ENCODE measurements at regions not wholly inside any gene's neighbourhood (a gene's known extent, or its start where the extent isn't known, plus 50 kb on each side); places are given as distances from the start of the nearest gene placed in this dataset.

- Histone ChIP-seq H4K91ac (ENCODE audit: low read depth, low read length, poor library complexity) (no peak overlapping the region), H2BK120ac (ENCODE audit: low read depth, low read length) (no peak overlapping the region), H2AK5ac (ENCODE audit: low read depth, low read length) (no peak overlapping the region), H3K14ac (ENCODE audit: low read length) (no peak overlapping the region), H3K4me2 (ENCODE audit: insufficient read depth, low read length, poor library complexity, severe bottlenecking) (no peak overlapping the region), H2AFZ (ENCODE audit: low read length) (peak overlapping the region; percentile 3), H3K9ac (ENCODE audit: low read depth, low read length, poor library complexity) (no peak overlapping the region), H2BK5ac (ENCODE audit: low read length) (no peak overlapping the region), H3K79me1 (ENCODE audit: low read depth, low read length) (no peaks in the 10 kb centered on the region), H3K27ac (replicated peaks; ENCODE audit: low read length) (no peak overlapping the region), H3K18ac (ENCODE audit: low read length) (no peak overlapping the region), H3K36me3 (replicated peaks in 1 of 2; ENCODE audit: control insufficient read depth in 2 of 2, insufficient read depth in 2 of 2, low read length in 2 of 2) (no peaks in the 10 kb centered on the region), H3K4me3 (ENCODE audit: low read length in 2 of 2) (no peak overlapping the region), H3K9me3 (replicated peaks in 1 of 2; ENCODE audit: control insufficient read depth in 2 of 2, insufficient read depth in 1 of 2, low read depth in 1 of 2, low read length in 2 of 2) (no peaks in the 10 kb centered on the region), H3K4ac (ENCODE audit: low read length) (no peak overlapping the region), H4K8ac (ENCODE audit: low read depth, low read length) (no peak overlapping the region), H3K23ac (ENCODE audit: low read depth, low read length, poor library complexity) (no peak overlapping the region), H3K4me1 (ENCODE audit: control insufficient read depth in 2 of 2, insufficient read depth in 1 of 2, low read depth in 1 of 2, low read length in 2 of 2) (peaks cover 6 to 13% of the 10 kb centered on the region in 2 donors), H3K27me3 (ENCODE audit: control insufficient read depth in 3 of 3, insufficient read depth in 3 of 3, low read depth in 1 of 3, low read length in 3 of 3) (no peaks in the 10 kb centered on the region), H2BK15ac (ENCODE audit: low read length) (no peak overlapping the region), H2BK12ac (ENCODE audit: low read length) (no peak overlapping the region)
- DNase-seq (ENCODE audit: low spot score): no peak
- WGBS, 2 donors (ENCODE audit: extremely low coverage in 2 of 2, insufficient read length in 2 of 2, insufficient replicate concordance in 1 of 2): no CpG with 5 or more reads among the region's 4 CpGs
These were observed 121.7 kb upstream of the TACR1 start for GRCh38 chr2:75320898-75321598.

- Histone ChIP-seq H3K9me3 (replicated peaks in 1 of 2; ENCODE audit: control insufficient read depth in 2 of 2, insufficient read depth in 1 of 2, low read depth in 1 of 2, low read length in 2 of 2) (no peaks in the 10 kb centered on the region), H3K18ac (ENCODE audit: low read length) (no peak overlapping the region), H3K27ac (replicated peaks; ENCODE audit: low read length) (no peak overlapping the region), H2AK5ac (ENCODE audit: low read depth, low read length) (no peak overlapping the region), H4K91ac (ENCODE audit: low read depth, low read length, poor library complexity) (no peak overlapping the region), H2AFZ (ENCODE audit: low read length) (no peak overlapping the region), H2BK120ac (ENCODE audit: low read depth, low read length) (no peak overlapping the region), H3K36me3 (replicated peaks in 1 of 2; ENCODE audit: control insufficient read depth in 2 of 2, insufficient read depth in 2 of 2, low read length in 2 of 2) (no peaks in the 10 kb centered on the region), H3K4ac (ENCODE audit: low read length) (no peak overlapping the region), H2BK12ac (ENCODE audit: low read length) (no peak overlapping the region), H3K9ac (ENCODE audit: low read depth, low read length, poor library complexity) (no peak overlapping the region), H3K14ac (ENCODE audit: low read length) (no peak overlapping the region), H3K4me3 (ENCODE audit: low read length in 2 of 2) (no peak overlapping the region), H2BK15ac (ENCODE audit: low read length) (no peak overlapping the region), H3K79me1 (ENCODE audit: low read depth, low read length) (no peaks in the 10 kb centered on the region), H3K4me1 (ENCODE audit: control insufficient read depth in 2 of 2, insufficient read depth in 1 of 2, low read depth in 1 of 2, low read length in 2 of 2) (peaks cover 6 to 10% of the 10 kb centered on the region in 2 donors), H4K8ac (ENCODE audit: low read depth, low read length) (no peak overlapping the region), H2BK5ac (ENCODE audit: low read length) (no peak overlapping the region), H3K27me3 (ENCODE audit: control insufficient read depth in 3 of 3, insufficient read depth in 3 of 3, low read depth in 1 of 3, low read length in 3 of 3) (no peaks in the 10 kb centered on the region), H3K4me2 (ENCODE audit: insufficient read depth, low read length, poor library complexity, severe bottlenecking) (no peak overlapping the region), H3K23ac (ENCODE audit: low read depth, low read length, poor library complexity) (no peak overlapping the region)
- no peak for DNase-seq (ENCODE audit: low spot score)
- no CpG with 5 or more reads among the region's 2 CpGs for WGBS, 2 donors (ENCODE audit: extremely low coverage in 2 of 2, insufficient read length in 2 of 2, insufficient replicate concordance in 1 of 2)
These were observed 120.6 kb upstream of the TACR1 start for GRCh38 chr2:75319951-75320350.

GRCh38 chr2:75317802-75318201, 118.5 kb upstream of the TACR1 start:
- H2AK5ac ChIP-seq (ENCODE audit: low read depth, low read length): no peak overlapping the region
- peaks cover 6 to 10% of the 10 kb centered on the region in 2 donors for H3K4me1 ChIP-seq (ENCODE audit: control insufficient read depth in 2 of 2, insufficient read depth in 1 of 2, low read depth in 1 of 2, low read length in 2 of 2)
- no peak overlapping the region for H3K14ac ChIP-seq (ENCODE audit: low read length)
- H4K91ac ChIP-seq (ENCODE audit: low read depth, low read length, poor library complexity): no peak overlapping the region
- no peak overlapping the region for H4K8ac ChIP-seq (ENCODE audit: low read depth, low read length)
- no peak overlapping the region for H2BK5ac ChIP-seq (ENCODE audit: low read length)
- no CpG with 5 or more reads among the region's 1 CpG for WGBS, 2 donors (ENCODE audit: extremely low coverage in 2 of 2, insufficient read length in 2 of 2, insufficient replicate concordance in 1 of 2)
- no peaks in the 10 kb centered on the region for H3K9me3 ChIP-seq (replicated peaks in 1 of 2; ENCODE audit: control insufficient read depth in 2 of 2, insufficient read depth in 1 of 2, low read depth in 1 of 2, low read length in 2 of 2)
- no peak overlapping the region for H2BK120ac ChIP-seq (ENCODE audit: low read depth, low read length)
- H3K4me2 ChIP-seq (ENCODE audit: insufficient read depth, low read length, poor library complexity, severe bottlenecking): no peak overlapping the region
- H3K23ac ChIP-seq (ENCODE audit: low read depth, low read length, poor library complexity): no peak overlapping the region
- no peak overlapping the region for H3K27ac ChIP-seq (replicated peaks; ENCODE audit: low read length)
- H3K27me3 ChIP-seq (ENCODE audit: control insufficient read depth in 3 of 3, insufficient read depth in 3 of 3, low read depth in 1 of 3, low read length in 3 of 3): no peaks in the 10 kb centered on the region
- H3K9ac ChIP-seq (ENCODE audit: low read depth, low read length, poor library complexity): no peak overlapping the region
- H2BK12ac ChIP-seq (ENCODE audit: low read length): no peak overlapping the region
- no peak overlapping the region for H2AFZ ChIP-seq (ENCODE audit: low read length)
- H3K4me3 ChIP-seq (ENCODE audit: low read length in 2 of 2): no peak overlapping the region
- no peak overlapping the region for H2BK15ac ChIP-seq (ENCODE audit: low read length)
- no peak for DNase-seq (ENCODE audit: low spot score)
- H3K4ac ChIP-seq (ENCODE audit: low read length): no peak overlapping the region
- H3K36me3 ChIP-seq (replicated peaks in 1 of 2; ENCODE audit: control insufficient read depth in 2 of 2, insufficient read depth in 2 of 2, low read length in 2 of 2): no peaks in the 10 kb centered on the region
- H3K18ac ChIP-seq (ENCODE audit: low read length): no peak overlapping the region
- no peaks in the 10 kb centered on the region for H3K79me1 ChIP-seq (ENCODE audit: low read depth, low read length)

DNA sequence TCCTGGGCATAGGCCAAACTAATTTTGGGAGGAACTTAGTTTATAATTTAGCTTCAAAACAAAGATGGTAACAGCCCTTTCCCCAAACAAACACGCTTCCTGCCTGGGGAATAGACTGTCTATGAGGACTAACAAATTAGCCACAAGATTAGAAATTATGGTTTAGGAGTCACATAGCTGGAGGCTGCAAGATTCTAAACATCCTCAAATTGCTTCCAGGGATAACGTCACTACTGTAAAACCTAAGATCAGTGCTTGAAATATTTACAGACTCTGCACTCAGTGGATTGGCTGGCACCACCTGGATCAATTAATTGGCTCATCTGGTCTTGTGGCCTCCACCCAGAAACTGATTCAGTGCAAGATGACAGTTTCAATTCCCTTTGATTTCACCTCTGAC, 118.0 kb upstream of the TACR1 start:
- Histone ChIP-seq H3K9me3 (replicated peaks in 1 of 2; ENCODE audit: control insufficient read depth in 2 of 2, insufficient read depth in 1 of 2, low read depth in 1 of 2, low read length in 2 of 2) (no peaks in the 10 kb centered on the region), H2BK12ac (ENCODE audit: low read length) (no peak overlapping the region), H3K4me1 (ENCODE audit: control insufficient read depth in 2 of 2, insufficient read depth in 1 of 2, low read depth in 1 of 2, low read length in 2 of 2) (peaks cover 6 to 10% of the 10 kb centered on the region in 2 donors), H2AFZ (ENCODE audit: low read length) (no peak overlapping the region), H3K14ac (ENCODE audit: low read length) (no peak overlapping the region), H2BK5ac (ENCODE audit: low read length) (no peak overlapping the region), H2BK120ac (ENCODE audit: low read depth, low read length) (no peak overlapping the region), H3K79me1 (ENCODE audit: low read depth, low read length) (no peaks in the 10 kb centered on the region), H3K4ac (ENCODE audit: low read length) (no peak overlapping the region), H3K27ac (replicated peaks; ENCODE audit: low read length) (no peak overlapping the region), H3K18ac (ENCODE audit: low read length) (no peak overlapping the region), H2AK5ac (ENCODE audit: low read depth, low read length) (no peak overlapping the region), H3K4me2 (ENCODE audit: insufficient read depth, low read length, poor library complexity, severe bottlenecking) (no peak overlapping the region), H3K4me3 (ENCODE audit: low read length in 2 of 2) (no peak overlapping the region), H3K23ac (ENCODE audit: low read depth, low read length, poor library complexity) (no peak overlapping the region), H2BK15ac (ENCODE audit: low read length) (no peak overlapping the region), H3K9ac (ENCODE audit: low read depth, low read length, poor library complexity) (no peak overlapping the region), H3K27me3 (ENCODE audit: control insufficient read depth in 3 of 3, insufficient read depth in 3 of 3, low read depth in 1 of 3, low read length in 3 of 3) (no peaks in the 10 kb centered on the region), H4K8ac (ENCODE audit: low read depth, low read length) (no peak overlapping the region), H4K91ac (ENCODE audit: low read depth, low read length, poor library complexity) (no peak overlapping the region), H3K36me3 (replicated peaks in 1 of 2; ENCODE audit: control insufficient read depth in 2 of 2, insufficient read depth in 2 of 2, low read length in 2 of 2) (no peaks in the 10 kb centered on the region)
- no peak for DNase-seq (ENCODE audit: low spot score)
- no CpG with 5 or more reads among the region's 2 CpGs for WGBS, 2 donors (ENCODE audit: extremely low coverage in 2 of 2, insufficient read length in 2 of 2, insufficient replicate concordance in 1 of 2)
